ENCODE measurements at regions not wholly inside any gene's neighbourhood (a gene's known extent, or its start where the extent isn't known, plus 50 kb on each side); places are given as distances from the start of the nearest gene placed in this dataset.

- DNase-seq = no peak
These were observed 132.3 kb downstream of the CRYBB2 start for GRCh38 chr22:25351631-25352293.

- DNase-seq = no peak
These were observed 132.8 kb downstream of the CRYBB2 start for GRCh38 chr22:25352294-25352680.

GRCh38 chr22:25353516-25354445 is 134.3 kb downstream of the CRYBB2 start:
- DNase-seq = no peak

GRCh38 chr22:25354456-25354855 is 135.0 kb downstream of the CRYBB2 start:
- DNase-seq = no peak

GRCh38 chr22:25357132-25357455 is 137.7 kb downstream of the CRYBB2 start:
- DNase-seq = no peak

GRCh38 chr22:25357606-25358420 is 138.4 kb downstream of the CRYBB2 start:
- DNase-seq = no peak

- DNase-seq = no peak
These were observed 139.2 kb downstream of the CRYBB2 start for GRCh38 chr22:25358421-25359170.

- DNase-seq = no peak
These were observed 140.3 kb downstream of the CRYBB2 start for GRCh38 chr22:25359601-25360261.

- no peak for DNase-seq
These were observed 141.0 kb downstream of the CRYBB2 start for GRCh38 chr22:25360411-25360810.

GRCh38 chr22:25360891-25361645 is 141.6 kb downstream of the CRYBB2 start:
- no peak for DNase-seq

GRCh38 chr22:25361899-25362214 is 142.4 kb downstream of the CRYBB2 start:
- DNase-seq = no peak

- DNase-seq = peak; percentile 33
These were observed 142.9 kb downstream of the CRYBB2 start for GRCh38 chr22:25362215-25362882.

- DNase-seq = no peak
These were observed 143.4 kb downstream of the CRYBB2 start for GRCh38 chr22:25362883-25363240.

- DNase-seq = no peak
These were observed 144.0 kb downstream of the CRYBB2 start for GRCh38 chr22:25363474-25363873.

- DNase-seq = no peak
These were observed 144.8 kb downstream of the CRYBB2 start for GRCh38 chr22:25364281-25364680.

GRCh38 chr22:25364736-25365241 is 145.3 kb downstream of the CRYBB2 start:
- DNase-seq = no peak

GRCh38 chr22:25365491-25366261 is 146.2 kb downstream of the CRYBB2 start:
- DNase-seq = no peak

- DNase-seq = no peak
These were observed 147.0 kb downstream of the CRYBB2 start for GRCh38 chr22:25366408-25366807.

- no peak for DNase-seq
These were observed 147.5 kb downstream of the CRYBB2 start for GRCh38 chr22:25366876-25367466.

GRCh38 chr22:25367756-25368155 is 148.3 kb downstream of the CRYBB2 start:
- DNase-seq = no peak

All from NCI-H2171 (cell line).